ENCODE measurements at regions not wholly inside any gene's neighbourhood (a gene's known extent, or its start where the extent isn't known, plus 50 kb on each side); places are given as distances from the start of the nearest gene placed in this dataset.

DNA sequence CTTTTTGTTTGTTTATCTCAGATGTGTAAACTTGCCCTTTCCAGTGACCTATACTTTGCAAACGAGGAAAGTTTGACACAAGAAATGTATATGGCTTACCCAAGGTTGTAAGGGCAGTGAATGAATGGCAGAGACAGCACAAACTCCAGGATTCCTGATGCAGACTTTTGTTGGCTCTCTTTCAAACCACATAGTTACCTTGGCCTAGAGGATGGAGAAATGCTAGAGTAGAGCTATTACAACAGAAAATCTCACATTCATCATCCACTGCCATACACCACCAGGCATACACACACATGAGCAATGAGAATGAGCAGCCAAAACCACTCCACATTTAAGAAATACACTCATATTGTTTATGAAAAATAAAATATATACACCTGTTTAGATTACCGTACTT, 387.0 kb downstream of the TLR4 start:
- no peak overlapping the region for H2AFZ ChIP-seq (ENCODE audit: low read length)
- TF ChIP-seq CTCF (conservative IDR thresholded peaks at IDR 0.05 in 1 of 2, IDR thresholded peaks at IDR 0.05 in 1 of 2; ENCODE audit: low read depth in 1 of 2, low read length in 2 of 2) (no peak), EZH2 (IDR thresholded peaks at IDR 0.05; ENCODE audit: low read length, missing control alignments) (no peak)
- H4K20me1 ChIP-seq (ENCODE audit: control insufficient read depth, extremely low read depth, insufficient read depth, low read length): no peaks in the 10 kb centered on the region
- no peak for DNase-seq (ENCODE audit: low read depth in 2 of 2)
- H3K27ac ChIP-seq (ENCODE audit: insufficient read depth, low read length): no peak overlapping the region
- no peaks in the 10 kb centered on the region for H3K79me2 ChIP-seq (ENCODE audit: control insufficient read depth, insufficient read depth, low read length)
- H3K9me3 ChIP-seq (ENCODE audit: control insufficient read depth, insufficient read depth, low read depth, low read length): no peaks in the 10 kb centered on the region
- no peaks in the 10 kb centered on the region for H3K4me1 ChIP-seq (ENCODE audit: control insufficient read depth, extremely low read depth, insufficient read depth, low read length)
- no peaks in the 10 kb centered on the region for H3K27me3 ChIP-seq (ENCODE audit: control insufficient read depth, insufficient read depth, low read length)
- no peak overlapping the region for H3K9ac ChIP-seq (ENCODE audit: insufficient read depth, low read length)
- H3K4me2 ChIP-seq (ENCODE audit: extremely low read depth, insufficient read depth, low read length): no peak overlapping the region
- H3K4me3 ChIP-seq (replicated peaks in 1 of 4; ENCODE audit: control extremely low read depth in 1 of 4, insufficient read depth in 1 of 4, low read depth in 3 of 4, low read length in 4 of 4): no peak overlapping the region
- no peaks in the 10 kb centered on the region for H3K36me3 ChIP-seq (ENCODE audit: control insufficient read depth, insufficient read depth, low read length)

GRCh38 chr9:118091711-118092500, 387.7 kb downstream of the TLR4 start:
- H3K4me3 ChIP-seq (replicated peaks in 1 of 4; ENCODE audit: control extremely low read depth in 1 of 4, insufficient read depth in 1 of 4, low read depth in 3 of 4, low read length in 4 of 4): no peak overlapping the region
- H4K20me1 ChIP-seq (ENCODE audit: control insufficient read depth, extremely low read depth, insufficient read depth, low read length): no peaks in the 10 kb centered on the region
- H3K4me2 ChIP-seq (ENCODE audit: extremely low read depth, insufficient read depth, low read length): no peak overlapping the region
- no peaks in the 10 kb centered on the region for H3K27me3 ChIP-seq (ENCODE audit: control insufficient read depth, insufficient read depth, low read length)
- TF ChIP-seq EZH2 (IDR thresholded peaks at IDR 0.05; ENCODE audit: low read length, missing control alignments): no peak
- TF ChIP-seq CTCF (conservative IDR thresholded peaks at IDR 0.05 in 1 of 2, IDR thresholded peaks at IDR 0.05 in 1 of 2; ENCODE audit: low read depth in 1 of 2, low read length in 2 of 2): no peak
- H3K9me3 ChIP-seq (ENCODE audit: control insufficient read depth, insufficient read depth, low read depth, low read length): no peaks in the 10 kb centered on the region
- H3K4me1 ChIP-seq (ENCODE audit: control insufficient read depth, extremely low read depth, insufficient read depth, low read length): no peaks in the 10 kb centered on the region
- no peak overlapping the region for H3K27ac ChIP-seq (ENCODE audit: insufficient read depth, low read length)
- no peaks in the 10 kb centered on the region for H3K36me3 ChIP-seq (ENCODE audit: control insufficient read depth, insufficient read depth, low read length)
- no peak for DNase-seq (ENCODE audit: low read depth in 2 of 2)
- H2AFZ ChIP-seq (ENCODE audit: low read length): no peak overlapping the region
- H3K79me2 ChIP-seq (ENCODE audit: control insufficient read depth, insufficient read depth, low read length): no peaks in the 10 kb centered on the region
- no peak overlapping the region for H3K9ac ChIP-seq (ENCODE audit: insufficient read depth, low read length)

DNA sequence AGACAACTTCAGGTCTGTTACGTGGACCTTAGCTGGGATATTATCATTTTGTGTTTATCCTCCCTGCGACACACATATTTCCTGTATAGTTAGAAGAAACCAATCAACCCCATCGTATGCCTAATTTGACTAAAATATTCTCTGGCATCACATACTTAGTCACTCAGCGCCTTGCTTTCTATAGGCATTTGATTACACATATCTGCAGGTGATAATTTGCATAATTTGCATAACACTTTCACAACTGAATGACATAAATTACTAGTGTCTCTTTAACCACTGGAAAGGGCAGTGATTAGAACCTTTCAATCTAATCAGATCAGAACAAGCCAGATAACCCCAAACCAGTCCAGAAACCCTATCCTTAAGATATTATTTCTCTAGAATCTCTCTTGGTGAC, 390.2 kb downstream of the TLR4 start:
- Histone ChIP-seq H4K20me1 (ENCODE audit: control insufficient read depth, extremely low read depth, insufficient read depth, low read length) (no peaks in the 10 kb centered on the region), H3K27me3 (ENCODE audit: control insufficient read depth, insufficient read depth, low read length) (no peaks in the 10 kb centered on the region), H3K4me2 (ENCODE audit: extremely low read depth, insufficient read depth, low read length) (no peak overlapping the region), H3K27ac (ENCODE audit: insufficient read depth, low read length) (no peak overlapping the region), H3K9me3 (ENCODE audit: control insufficient read depth, insufficient read depth, low read depth, low read length) (no peaks in the 10 kb centered on the region), H3K36me3 (ENCODE audit: control insufficient read depth, insufficient read depth, low read length) (no peaks in the 10 kb centered on the region), H3K4me1 (ENCODE audit: control insufficient read depth, extremely low read depth, insufficient read depth, low read length) (no peaks in the 10 kb centered on the region), H3K4me3 (replicated peaks in 1 of 4; ENCODE audit: control extremely low read depth in 1 of 4, insufficient read depth in 1 of 4, low read depth in 3 of 4, low read length in 4 of 4) (no peak overlapping the region), H3K9ac (ENCODE audit: insufficient read depth, low read length) (no peak overlapping the region), H2AFZ (ENCODE audit: low read length) (no peak overlapping the region), H3K79me2 (ENCODE audit: control insufficient read depth, insufficient read depth, low read length) (no peaks in the 10 kb centered on the region)
- DNase-seq (ENCODE audit: low read depth in 2 of 2): no peak
- TF ChIP-seq CTCF (conservative IDR thresholded peaks at IDR 0.05 in 1 of 2, IDR thresholded peaks at IDR 0.05 in 1 of 2; ENCODE audit: low read depth in 1 of 2, low read length in 2 of 2) (no peak), EZH2 (IDR thresholded peaks at IDR 0.05; ENCODE audit: low read length, missing control alignments) (no peak)
